ENCODE measurements at regions not wholly inside any gene's neighbourhood (a gene's known extent, or its start where the extent isn't known, plus 50 kb on each side); places are given as distances from the start of the nearest gene placed in this dataset.
"Not testable (repeated sequence)": the region's sequence is repeated elsewhere in the genome, so short reads cannot be mapped to it uniquely, and the experiment has no call there.

GRCh38 chr21:10331134-10331533 is 190.2 kb upstream of the TPTE start:
- not testable (repeated sequence) for TF ChIP-seq CEBPB (IDR thresholded peaks at IDR 0.05; ENCODE audit: low read depth, low read length); POLR2A (IDR thresholded peaks at IDR 0.05; ENCODE audit: low read depth, low read length); CTCF (conservative IDR thresholded peaks at IDR 0.05; ENCODE audit: low read depth, low read length); RFX5 (IDR thresholded peaks at IDR 0.05; ENCODE audit: low read depth, low read length); SMC3 (IDR thresholded peaks at IDR 0.05; ENCODE audit: low read depth, low read length); MAFK (IDR thresholded peaks at IDR 0.05; ENCODE audit: low read depth, low read length); RCOR1 (IDR thresholded peaks at IDR 0.05; ENCODE audit: insufficient replicate concordance, low read length); USF2 (IDR thresholded peaks at IDR 0.05; ENCODE audit: low read depth, low read length); MXI1 (IDR thresholded peaks at IDR 0.05; ENCODE audit: borderline replicate concordance, low read depth, low read length); RAD21 (IDR thresholded peaks at IDR 0.05; ENCODE audit: low read length)

Measured in IMR-90 (cell line).